Activated CD8-positive, alpha-beta memory T cell treated with anti-CD3 and anti-CD28 coated beads, Interleukin-2, amount 50 U/mL, for 24 hours (primary cell): ENCODE measurements at regions not wholly inside any gene's neighbourhood (a gene's known extent, or its start where the extent isn't known, plus 50 kb on each side); places are given as distances from the start of the nearest gene placed in this dataset.
"Not testable (repeated sequence)": the region's sequence is repeated elsewhere in the genome, so short reads cannot be mapped to it uniquely, and the experiment has no call there.

Experiments used
- DNase-seq: peaks from one replicate; pipeline ENCODE4 v3.0.0-alpha.2; 2020; ENCODE audit errors: extremely low read depth

- no peak for DNase-seq
Observed at GRCh38 chr2:146979746-146980145, 865.1 kb upstream of the ACVR2A start.

GRCh38 chr2:146978577-146979555 is 866.0 kb upstream of the ACVR2A start:
- no peak for DNase-seq

- not testable (repeated sequence) for DNase-seq
Observed at GRCh38 chr2:146970981-146971380, 873.8 kb upstream of the ACVR2A start.

- not testable (repeated sequence) for DNase-seq
Observed at GRCh38 chr2:146969703-146970102, 875.1 kb upstream of the ACVR2A start.

- no peak for DNase-seq
Observed at GRCh38 chr2:146964494-146964893, 880.3 kb upstream of the ACVR2A start.

GRCh38 chr2:146954544-146954943 is 890.3 kb upstream of the ACVR2A start:
- DNase-seq = no peak

GRCh38 chr2:146952696-146953095 is 892.1 kb upstream of the ACVR2A start:
- DNase-seq = no peak

- no peak for DNase-seq
Observed at GRCh38 chr2:146950911-146951310, 893.9 kb upstream of the ACVR2A start.

GRCh38 chr2:146950361-146950760 is 894.5 kb upstream of the ACVR2A start:
- DNase-seq = no peak

GRCh38 chr2:146949400-146949799 is 895.4 kb upstream of the ACVR2A start:
- DNase-seq = no peak

GRCh38 chr2:146944601-146945000 is 900.2 kb upstream of the ACVR2A start:
- no peak for DNase-seq

GRCh38 chr2:146939991-146940685 is 904.7 kb upstream of the ACVR2A start:
- no peak for DNase-seq

- no peak for DNase-seq
Observed at GRCh38 chr2:146934921-146935320, 909.9 kb upstream of the ACVR2A start.

- DNase-seq = no peak
Observed at GRCh38 chr2:146931109-146931508, 913.7 kb upstream of the ACVR2A start.

GRCh38 chr2:146927080-146927711 is 917.6 kb upstream of the ACVR2A start:
- no peak for DNase-seq

- no peak for DNase-seq
Observed at GRCh38 chr2:146918280-146918679, 926.5 kb upstream of the ACVR2A start.

GRCh38 chr2:146917431-146918042 is 927.3 kb upstream of the ACVR2A start:
- DNase-seq = no peak

GRCh38 chr2:146916914-146917313 is 927.9 kb upstream of the ACVR2A start:
- no peak for DNase-seq

- no peak for DNase-seq
Observed at GRCh38 chr2:146913476-146913875, 931.4 kb upstream of the ACVR2A start.

GRCh38 chr2:146912536-146912935 is 932.3 kb upstream of the ACVR2A start:
- DNase-seq = no peak

GRCh38 chr2:146908776-146909175 is 936.1 kb upstream of the ACVR2A start:
- no peak for DNase-seq

GRCh38 chr2:146898083-146898482 is 946.7 kb upstream of the ACVR2A start:
- no peak for DNase-seq
